PC-3 (cell line): ENCODE measurements at regions not wholly inside any gene's neighbourhood (a gene's known extent, or its start where the extent isn't known, plus 50 kb on each side); places are given as distances from the start of the nearest gene placed in this dataset.

Experiments used
- CTCF ChIP-seq: fragments of 300-600 bp; sonication (generic); conservative IDR thresholded peaks from 2 replicates; pipeline ENCODE4 v1.5.1; 2017; ENCODE audit warnings: antibody characterized with exemption, low read depth, mild to moderate bottlenecking, low read length
- EZH2 ChIP-seq: fragments of 300-600 bp; sonication (generic); IDR thresholded peaks from one replicate; pipeline ENCODE4 v1.6.1; 2017; ENCODE audit warnings: antibody characterized with exemption, mild to moderate bottlenecking, low read length; ENCODE audit not compliant: unreplicated experiment
- EZH2phosphoT487 ChIP-seq: fragments of 300-600 bp; sonication (generic); IDR thresholded peaks from 2 replicates; pipeline ENCODE4 v1.6.1; 2018; ENCODE audit warnings: mild to moderate bottlenecking, antibody characterized with exemption, low read length, borderline replicate concordance

- TF ChIP-seq CTCF (no peak), EZH2phosphoT487 (no peak), EZH2 (no peak)
These were observed 666.2 kb downstream of the ADGRL2 start for GRCh38 chr1:82466891-82467290.
